ENCODE measurements at regions not wholly inside any gene's neighbourhood (a gene's known extent, or its start where the extent isn't known, plus 50 kb on each side); places are given as distances from the start of the nearest gene placed in this dataset.

DNA sequence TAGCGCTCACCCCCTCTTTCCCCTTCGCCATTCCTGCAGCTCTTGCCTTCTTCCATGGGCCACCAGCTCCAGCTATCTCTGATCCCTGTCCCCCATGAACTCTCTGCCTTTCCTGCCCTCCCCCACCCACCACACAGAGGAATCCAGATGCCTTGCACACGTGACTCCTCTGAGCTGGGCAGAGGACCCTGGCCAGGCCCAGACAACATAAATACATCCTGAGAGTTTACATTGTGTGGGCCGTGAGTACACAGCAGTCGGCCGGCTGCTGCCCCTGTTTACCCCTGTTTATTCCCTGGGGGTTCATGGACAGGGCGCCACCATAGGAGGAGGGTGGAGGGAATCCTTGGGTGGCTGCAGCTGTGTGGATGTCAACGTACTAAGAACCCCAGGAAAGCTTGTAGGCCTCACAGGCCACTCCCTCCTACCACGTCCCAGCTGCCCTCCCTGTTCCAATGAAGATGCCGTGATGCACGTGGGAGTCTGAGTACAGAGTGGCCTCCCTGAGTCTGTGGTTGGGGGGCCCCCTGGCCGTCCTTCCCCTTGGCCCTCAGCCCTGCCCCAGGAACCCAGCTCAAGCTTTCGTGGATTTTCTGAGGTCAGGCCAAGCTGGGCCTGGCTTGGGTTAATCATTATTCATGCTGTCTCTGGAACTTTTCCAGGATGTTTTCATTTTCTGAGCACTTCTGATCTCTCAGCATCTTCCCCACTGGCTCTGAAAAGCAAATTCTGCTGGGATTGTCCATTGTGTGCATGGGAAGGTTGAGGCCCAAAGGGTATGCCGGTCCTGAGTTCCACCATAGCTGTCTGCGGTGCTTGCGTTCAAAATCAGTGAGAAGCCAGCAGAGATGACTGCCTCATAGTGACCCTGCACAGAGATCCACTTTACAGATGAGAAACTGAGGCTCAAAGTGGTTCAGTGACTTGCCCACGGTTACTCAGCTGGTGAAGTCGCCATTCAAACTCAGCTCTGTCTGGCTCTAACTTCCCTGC, 136.3 kb downstream of the MRPL14 start:
- Histone ChIP-seq H3K4me1 (ENCODE audit: insufficient read depth, low read length) (peaks cover 2% of the 10 kb centered on the region), H3K4me3 (ENCODE audit: low read length) (no peak overlapping the region), H3K36me3 (ENCODE audit: insufficient read depth, low read length) (no peaks in the 10 kb centered on the region), H3K27me3 (ENCODE audit: insufficient read depth, low read length) (peaks cover 5% of the 10 kb centered on the region), H3K9me3 (ENCODE audit: low read length) (no peaks in the 10 kb centered on the region), H2AFZ (ENCODE audit: low read depth, low read length) (no peak overlapping the region)

GRCh38 chr6:43990275-43990626, 137.0 kb downstream of the MRPL14 start:
- Histone ChIP-seq H3K4me1 (ENCODE audit: insufficient read depth, low read length) (peaks cover 2% of the 10 kb centered on the region), H3K4me3 (ENCODE audit: low read length) (no peak overlapping the region), H3K36me3 (ENCODE audit: insufficient read depth, low read length) (no peaks in the 10 kb centered on the region), H3K27me3 (ENCODE audit: insufficient read depth, low read length) (peaks cover 5% of the 10 kb centered on the region), H3K9me3 (ENCODE audit: low read length) (no peaks in the 10 kb centered on the region), H2AFZ (ENCODE audit: low read depth, low read length) (no peak overlapping the region)

- Histone ChIP-seq H2AFZ (ENCODE audit: low read depth, low read length) (no peak overlapping the region), H3K27me3 (ENCODE audit: insufficient read depth, low read length) (peaks cover 5% of the 10 kb centered on the region), H3K4me1 (ENCODE audit: insufficient read depth, low read length) (peaks cover 2% of the 10 kb centered on the region), H3K9me3 (ENCODE audit: low read length) (no peaks in the 10 kb centered on the region), H3K36me3 (ENCODE audit: insufficient read depth, low read length) (no peaks in the 10 kb centered on the region), H3K4me3 (ENCODE audit: low read length) (no peak overlapping the region)
Measured at GRCh38 chr6:43989581-43990146, 137.6 kb downstream of the MRPL14 start.

DNA sequence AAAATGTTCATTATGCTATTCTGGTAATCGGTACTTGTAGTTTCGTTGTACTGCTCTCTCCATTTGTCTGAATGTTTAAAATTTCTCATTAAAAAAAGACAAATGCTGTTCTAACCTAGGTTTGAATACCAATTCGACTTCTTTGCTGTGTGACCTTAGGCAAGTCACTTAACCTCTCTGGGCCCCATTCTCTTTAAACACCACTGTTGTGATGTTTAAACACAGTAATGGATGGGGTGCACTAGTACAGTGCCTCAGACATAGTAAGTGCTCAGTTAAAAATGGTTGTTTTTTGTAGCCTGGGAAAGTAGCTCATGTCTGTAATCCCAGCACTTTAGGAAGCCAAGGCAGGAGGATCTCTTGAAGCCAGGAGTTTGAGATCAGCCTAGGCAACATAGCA, 138.5 kb downstream of the MRPL14 start:
- Histone ChIP-seq H3K4me1 (ENCODE audit: insufficient read depth, low read length) (peaks cover 2% of the 10 kb centered on the region), H3K27me3 (ENCODE audit: insufficient read depth, low read length) (peaks cover 12% of the 10 kb centered on the region), H3K36me3 (ENCODE audit: insufficient read depth, low read length) (no peaks in the 10 kb centered on the region), H3K4me3 (ENCODE audit: low read length) (no peak overlapping the region), H2AFZ (ENCODE audit: low read depth, low read length) (no peak overlapping the region), H3K9me3 (ENCODE audit: low read length) (no peaks in the 10 kb centered on the region)

DNA sequence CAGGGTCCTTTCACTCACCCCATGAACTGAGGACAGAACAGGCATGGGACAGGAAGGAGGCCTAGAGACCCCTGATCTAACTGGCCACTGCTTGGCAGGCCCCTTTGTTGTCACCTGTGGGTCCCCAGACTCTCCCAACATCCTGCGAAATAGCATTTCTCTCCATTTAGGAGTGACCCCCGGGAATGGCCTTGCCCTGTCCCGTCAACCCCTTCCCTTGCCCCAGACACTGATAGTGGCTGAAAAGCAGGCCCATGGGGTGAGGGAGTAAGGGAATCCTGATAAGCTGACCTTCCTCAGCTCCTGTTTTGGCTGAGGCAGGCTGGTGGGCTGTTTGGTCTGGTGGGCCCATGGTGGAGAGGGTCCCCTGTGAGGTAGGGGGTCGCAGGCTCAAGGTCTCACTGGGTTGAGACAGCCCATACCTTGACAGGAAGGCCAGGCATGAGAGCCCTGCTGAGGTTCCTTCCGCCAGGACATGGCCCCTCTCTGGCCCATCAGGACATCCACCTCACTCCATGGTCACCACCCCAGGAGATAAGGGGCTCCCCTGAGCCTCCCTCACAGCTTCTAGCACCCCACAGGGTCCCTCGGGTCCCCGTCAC, 139.3 kb downstream of the MRPL14 start:
- Histone ChIP-seq H3K4me1 (ENCODE audit: insufficient read depth, low read length) (peaks cover 2% of the 10 kb centered on the region), H3K36me3 (ENCODE audit: insufficient read depth, low read length) (no peaks in the 10 kb centered on the region), H3K9me3 (ENCODE audit: low read length) (no peaks in the 10 kb centered on the region), H3K4me3 (ENCODE audit: low read length) (no peak overlapping the region), H3K27me3 (ENCODE audit: insufficient read depth, low read length) (peaks cover 12% of the 10 kb centered on the region), H2AFZ (ENCODE audit: low read depth, low read length) (no peak overlapping the region)

DNA sequence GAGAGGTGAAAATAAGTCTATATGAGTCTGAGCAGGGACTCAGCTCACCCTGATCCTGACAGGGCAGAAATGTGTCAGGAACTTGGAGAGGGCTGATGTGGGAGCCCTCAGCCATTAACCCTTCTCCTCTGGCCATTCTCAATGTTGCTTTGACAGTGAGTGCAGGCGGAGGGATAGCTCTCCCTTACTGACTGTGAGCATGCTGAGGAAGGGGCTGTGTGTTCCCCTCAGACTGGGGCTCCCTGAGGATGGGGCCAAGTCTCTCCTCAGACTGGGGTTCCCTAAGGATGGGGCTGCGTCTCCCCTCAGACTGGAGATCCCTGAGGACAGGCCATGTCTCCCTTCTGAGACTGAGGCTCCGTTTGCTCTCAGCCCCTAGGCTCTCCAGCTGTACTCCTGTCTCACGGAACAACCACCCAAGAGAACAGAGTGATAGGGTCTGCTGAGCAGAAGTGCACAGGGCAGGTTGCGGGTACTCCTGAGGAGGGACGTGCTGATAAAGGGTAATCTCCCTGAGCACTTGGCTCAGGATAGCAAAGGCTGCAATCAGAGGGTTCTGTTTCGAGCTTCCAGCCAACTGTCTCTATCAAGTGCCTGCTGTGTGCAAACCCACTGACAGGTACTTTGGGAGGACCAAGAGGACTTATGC, 141.0 kb downstream of the MRPL14 start:
- H3K9me3 ChIP-seq (ENCODE audit: low read length) = no peaks in the 10 kb centered on the region
- no peaks in the 10 kb centered on the region for H3K36me3 ChIP-seq (ENCODE audit: insufficient read depth, low read length)
- H3K27me3 ChIP-seq (ENCODE audit: insufficient read depth, low read length) = peaks cover 12% of the 10 kb centered on the region
- H3K4me1 ChIP-seq (ENCODE audit: insufficient read depth, low read length) = peaks cover 2% of the 10 kb centered on the region
- no peak overlapping the region for H3K4me3 ChIP-seq (ENCODE audit: low read length)
- H2AFZ ChIP-seq (ENCODE audit: low read depth, low read length) = no peak overlapping the region

- Histone ChIP-seq H3K4me1 (ENCODE audit: insufficient read depth, low read length) (no peaks in the 10 kb centered on the region), H3K36me3 (ENCODE audit: insufficient read depth, low read length) (no peaks in the 10 kb centered on the region), H3K27me3 (ENCODE audit: insufficient read depth, low read length) (peaks cover 19% of the 10 kb centered on the region), H3K4me3 (ENCODE audit: low read length) (no peak overlapping the region), H2AFZ (ENCODE audit: low read depth, low read length) (no peak overlapping the region), H3K9me3 (ENCODE audit: low read length) (no peaks in the 10 kb centered on the region)
Measured at GRCh38 chr6:43985329-43985728, 141.9 kb downstream of the MRPL14 start.

GRCh38 chr6:43984442-43985321, 142.6 kb downstream of the MRPL14 start:
- Histone ChIP-seq H3K27me3 (ENCODE audit: insufficient read depth, low read length) (peaks cover 19% of the 10 kb centered on the region), H3K9me3 (ENCODE audit: low read length) (no peaks in the 10 kb centered on the region), H3K4me1 (ENCODE audit: insufficient read depth, low read length) (no peaks in the 10 kb centered on the region), H3K4me3 (ENCODE audit: low read length) (no peak overlapping the region), H2AFZ (ENCODE audit: low read depth, low read length) (no peak overlapping the region), H3K36me3 (ENCODE audit: insufficient read depth, low read length) (no peaks in the 10 kb centered on the region)

DNA sequence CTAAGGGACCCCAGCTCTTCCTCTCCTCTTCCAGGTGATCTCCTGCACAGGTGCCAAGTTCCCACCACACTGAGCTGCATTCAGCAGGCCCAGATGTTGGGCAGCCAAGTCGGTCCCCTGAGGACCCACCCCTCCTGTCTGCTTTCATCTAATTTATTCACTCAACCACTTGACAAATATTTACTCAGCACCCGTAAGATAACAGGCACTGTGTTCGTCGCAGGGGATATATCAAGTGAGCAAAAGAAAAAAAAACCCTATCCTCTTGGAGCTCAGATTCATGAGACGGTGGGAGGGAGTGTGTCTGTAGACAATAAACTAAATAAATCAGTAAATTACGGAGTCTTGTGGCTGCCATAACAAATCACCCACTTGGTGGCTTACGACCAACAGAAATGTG, 143.6 kb downstream of the MRPL14 start:
- Histone ChIP-seq H3K27me3 (ENCODE audit: insufficient read depth, low read length) (peaks cover 20% of the 10 kb centered on the region), H3K4me3 (ENCODE audit: low read length) (no peak overlapping the region), H3K9me3 (ENCODE audit: low read length) (no peaks in the 10 kb centered on the region), H2AFZ (ENCODE audit: low read depth, low read length) (no peak overlapping the region), H3K36me3 (ENCODE audit: insufficient read depth, low read length) (no peaks in the 10 kb centered on the region), H3K4me1 (ENCODE audit: insufficient read depth, low read length) (no peaks in the 10 kb centered on the region)

DNA sequence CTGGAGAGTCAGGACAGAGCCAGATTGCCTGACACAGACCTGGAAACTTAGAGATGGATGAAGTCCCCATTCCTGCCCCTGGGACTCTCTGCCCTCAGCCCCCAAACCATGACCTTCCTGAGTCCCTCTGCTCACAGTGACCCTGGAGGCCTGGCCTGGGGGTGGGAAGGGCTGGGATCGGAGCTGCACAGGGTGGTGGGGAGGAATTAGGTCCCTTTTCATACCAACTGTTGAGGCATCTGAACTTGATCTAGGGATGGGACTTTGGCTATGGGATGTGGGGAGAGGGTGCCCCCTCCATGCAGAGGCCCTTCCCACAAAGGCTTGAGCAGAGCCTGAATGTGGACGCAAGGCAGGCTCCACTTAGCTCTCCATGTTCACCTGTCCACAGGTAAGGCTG, 144.1 kb downstream of the MRPL14 start:
- H3K27me3 ChIP-seq (ENCODE audit: insufficient read depth, low read length) = peaks cover 24% of the 10 kb centered on the region
- H3K4me3 ChIP-seq (ENCODE audit: low read length) = no peak overlapping the region
- H3K36me3 ChIP-seq (ENCODE audit: insufficient read depth, low read length) = no peaks in the 10 kb centered on the region
- H3K9me3 ChIP-seq (ENCODE audit: low read length) = no peaks in the 10 kb centered on the region
- H3K4me1 ChIP-seq (ENCODE audit: insufficient read depth, low read length) = no peaks in the 10 kb centered on the region
- H2AFZ ChIP-seq (ENCODE audit: low read depth, low read length) = no peak overlapping the region

- Histone ChIP-seq H3K36me3 (ENCODE audit: insufficient read depth, low read length) (no peaks in the 10 kb centered on the region), H3K27me3 (ENCODE audit: insufficient read depth, low read length) (peaks cover 24% of the 10 kb centered on the region), H3K4me1 (ENCODE audit: insufficient read depth, low read length) (no peaks in the 10 kb centered on the region), H2AFZ (ENCODE audit: low read depth, low read length) (no peak overlapping the region), H3K4me3 (ENCODE audit: low read length) (no peak overlapping the region), H3K9me3 (ENCODE audit: low read length) (no peaks in the 10 kb centered on the region)
Measured at GRCh38 chr6:43982084-43982625, 145.1 kb downstream of the MRPL14 start.

DNA sequence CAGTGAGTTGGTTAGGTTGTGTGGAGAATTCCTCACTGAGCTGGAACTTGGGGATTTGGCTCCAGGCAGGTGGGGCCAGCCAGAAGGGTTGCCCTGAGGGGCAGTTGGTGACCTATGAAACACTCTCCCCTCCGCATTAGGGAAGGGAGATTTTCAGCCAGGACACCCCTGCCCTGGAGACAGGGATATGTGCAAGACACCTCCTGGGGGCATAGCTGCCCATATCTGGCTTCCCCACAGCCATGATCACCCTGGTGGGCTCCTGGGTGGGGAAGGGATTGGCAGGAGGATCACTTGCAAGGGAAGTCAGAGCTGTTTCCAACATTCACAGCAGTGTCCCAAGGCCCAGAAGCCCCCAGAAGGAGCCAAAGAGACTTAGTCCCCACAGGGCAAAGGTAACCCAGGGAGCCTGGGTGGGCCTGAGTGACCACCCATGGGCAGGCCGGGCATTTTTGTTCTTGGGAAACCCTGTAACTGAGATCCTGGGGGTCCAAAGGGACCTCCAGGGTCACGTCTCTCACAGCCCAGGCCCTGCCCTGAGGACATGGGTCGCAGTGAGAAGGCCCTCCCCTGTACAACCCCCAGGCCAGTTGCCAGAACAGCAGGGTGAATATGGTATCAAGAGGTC, 145.8 kb downstream of the MRPL14 start:
- peaks cover 24% of the 10 kb centered on the region for H3K27me3 ChIP-seq (ENCODE audit: insufficient read depth, low read length)
- no peaks in the 10 kb centered on the region for H3K4me1 ChIP-seq (ENCODE audit: insufficient read depth, low read length)
- no peaks in the 10 kb centered on the region for H3K9me3 ChIP-seq (ENCODE audit: low read length)
- no peak overlapping the region for H2AFZ ChIP-seq (ENCODE audit: low read depth, low read length)
- H3K36me3 ChIP-seq (ENCODE audit: insufficient read depth, low read length) = no peaks in the 10 kb centered on the region
- no peak overlapping the region for H3K4me3 ChIP-seq (ENCODE audit: low read length)

All from neuron (in vitro differentiated cells).